IMR-90 (cell line): ENCODE measurements at regions not wholly inside any gene's neighbourhood (a gene's known extent, or its start where the extent isn't known, plus 50 kb on each side); places are given as distances from the start of the nearest gene placed in this dataset.

ENCODE experiments used
- ATAC-seq: fragments of 200-7000 bp; cut with Tn5 transposase; 2 replicates; pipeline ENCODE4 v1.9.1; 2020; ENCODE audit warnings: low read depth, mild to moderate bottlenecking, moderate library complexity
- BruUV-seq: library from RNA; stranded (reverse); fragments of 400-500 nt; replicated peaks from 2 replicates; lab custom pipeline; 2021; lab: Mats Ljungman, UMichigan
- CTCF ChIA-PET: fragments of 300-600 bp; formaldehyde crosslinking; extraction: SDS; loops from one replicate; lab custom pipeline; 2021; ENCODE audit warnings: antibody characterized with exemption; lab: Yijun Ruan, JAX
- POLR2A ChIA-PET: fragments of 300-600 bp; sonication (Branson Sonifier 250); formaldehyde crosslinking; loops from one replicate; lab custom pipeline; 2022; ENCODE audit warnings: antibody characterized with exemption; ENCODE audit not compliant: unreplicated experiment; lab: Charles Lee
- DNase-seq: peaks from one replicate; pipeline ENCODE4 v3.0.0; 2013
- H2AFZ ChIP-seq: replicated peaks from 2 replicates; pipeline ENCODE3; 2013; ENCODE audit warnings: low read length, mild to moderate bottlenecking; ENCODE audit not compliant: poor library complexity
- H2AK5ac ChIP-seq: 2 replicates; pipeline ENCODE4 v1.6.1; 2013; ENCODE audit warnings: low read depth, low read length, inconsistent platforms
- H2AK9ac ChIP-seq: replicated peaks from 2 replicates; pipeline ENCODE3; 2013; ENCODE audit warnings: mild to moderate bottlenecking, low read depth, low read length, moderate library complexity; ENCODE audit not compliant: poor library complexity
- H2BK120ac ChIP-seq: 2 replicates; pipeline ENCODE4 v1.6.1; 2013; ENCODE audit warnings: low read depth, low read length, inconsistent platforms
- H2BK15ac ChIP-seq: 3 replicates; pipeline ENCODE4 v1.6.1; 2013; ENCODE audit warnings: low read depth, low read length, inconsistent platforms
- H2BK20ac ChIP-seq: 2 replicates; pipeline ENCODE4 v1.6.1; 2013; ENCODE audit warnings: low read depth, mild to moderate bottlenecking, inconsistent platforms, low read length, moderate library complexity
- H2BK5ac ChIP-seq: 2 replicates; pipeline ENCODE4 v1.6.1; 2013; ENCODE audit warnings: mild to moderate bottlenecking, low read depth, low read length, inconsistent platforms; ENCODE audit not compliant: poor library complexity, severe bottlenecking
- H3K14ac ChIP-seq: replicated peaks from 2 replicates; pipeline ENCODE4 v1.6.1; 2013; ENCODE audit warnings: low read depth, low read length, inconsistent platforms
- H3K18ac ChIP-seq: 2 replicates; pipeline ENCODE4 v1.6.1; 2013; ENCODE audit warnings: low read depth, low read length, control low read depth
- H3K23ac ChIP-seq: 2 replicates; pipeline ENCODE4 v1.6.1; 2013; ENCODE audit warnings: low read depth, low read length, inconsistent platforms
- H3K27ac ChIP-seq: 2 replicates; pipeline ENCODE4 v1.5.1; 2013; ENCODE audit warnings: mild to moderate bottlenecking, control low read depth, low read length; ENCODE audit not compliant: insufficient read depth
- H3K27me3 ChIP-seq: 2 replicates; pipeline ENCODE4 v1.6.1; 2013; ENCODE audit warnings: low read length; ENCODE audit not compliant: control insufficient read depth, insufficient read depth
- H3K36me3 ChIP-seq: 2 replicates; pipeline ENCODE4 v1.6.1; 2013; ENCODE audit warnings: low read length, mixed read lengths; ENCODE audit not compliant: control insufficient read depth, insufficient read depth
- H3K4ac ChIP-seq: 2 replicates; pipeline ENCODE4 v1.6.1; 2013; ENCODE audit warnings: low read depth, low read length, inconsistent platforms
- H3K4me1 ChIP-seq: 2 replicates; pipeline ENCODE4 v1.6.1; 2013; ENCODE audit warnings: low read length, mixed read lengths; ENCODE audit not compliant: control insufficient read depth, insufficient read depth
- H3K4me2 ChIP-seq: 2 replicates; pipeline ENCODE4 v1.6.1; 2013; ENCODE audit warnings: low read depth, mild to moderate bottlenecking, control low read depth, low read length, moderate library complexity
- H3K4me3 ChIP-seq: 2 replicates; pipeline ENCODE4 v1.5.1; 2013; ENCODE audit warnings: low read depth, mild to moderate bottlenecking, control low read depth, low read length, moderate library complexity; ENCODE audit not compliant: insufficient read depth
- H3K56ac ChIP-seq: 2 replicates; pipeline ENCODE4 v1.6.1; 2013; ENCODE audit warnings: low read length, inconsistent platforms; ENCODE audit not compliant: insufficient read depth; ENCODE audit errors: extremely low read depth
- H3K79me1 ChIP-seq, 2 experiments: 2 replicates each; pipeline ENCODE4 v1.6.1; 2013; ENCODE audit warnings: low read length in 2 of 2, inconsistent platforms in 1 of 2, low read depth in 1 of 2
- H3K9ac ChIP-seq: 2 replicates; pipeline ENCODE4 v1.6.1; 2013; ENCODE audit warnings: low read depth, low read length, control low read depth
- H3K9me1 ChIP-seq: 2 replicates; pipeline ENCODE4 v1.6.1; 2013; ENCODE audit warnings: low read length, inconsistent platforms; ENCODE audit not compliant: insufficient read depth
- H3K9me3 ChIP-seq: 2 replicates; pipeline ENCODE4 v1.6.1; 2013; ENCODE audit warnings: low read length; ENCODE audit not compliant: control insufficient read depth, insufficient read depth
- H4K20me1 ChIP-seq: 2 replicates; pipeline ENCODE4 v1.6.1; 2013; ENCODE audit warnings: low read length, inconsistent platforms; ENCODE audit not compliant: insufficient read depth
- H4K5ac ChIP-seq: 2 replicates; pipeline ENCODE4 v1.6.1; 2013; ENCODE audit warnings: mild to moderate bottlenecking, low read depth, low read length, control low read depth
- H4K8ac ChIP-seq, 2 experiments: 2 replicates each; pipeline ENCODE4 v1.6.1; 2013; ENCODE audit warnings: low read depth in 2 of 2, low read length in 2 of 2, control low read depth in 1 of 2, inconsistent platforms in 1 of 2
- H4K91ac ChIP-seq: 2 replicates; pipeline ENCODE4 v1.6.1; 2013; ENCODE audit warnings: low read depth, low read length, inconsistent platforms; ENCODE audit not compliant: insufficient read depth
- BHLHE40 ChIP-seq: fragments of 150-350 bp; IDR thresholded peaks from 2 replicates; pipeline ENCODE4 v1.6.1; 2016; ENCODE audit warnings: mild to moderate bottlenecking, low read depth, low read length
- WGBS, 2 experiments: methylation state at CpG; one replicate each; pipeline versions ENCODE4 v1.1.5 to v1.1.7; 2013; ENCODE audit warnings: missing lambda C conversion rate in 2 of 2; ENCODE audit not compliant: insufficient read length in 1 of 2; ENCODE audit errors: extremely low coverage in 2 of 2; 5-methylcytosine and 5-hydroxymethylcytosine counted together
- dilution Hi-C: fragments of 300-500 bp; cut with HindIII; formaldehyde crosslinking; loops from one replicate; pipeline ENCODE4 v1.14.3; 2018; ENCODE audit warnings: low sequenced_read_pairs; ENCODE audit not compliant: unreplicated experiment
- in situ Hi-C: fragments of 300-500 bp; cut with MboI; formaldehyde crosslinking; loops from 3 replicates; pipeline ENCODE4 v1.14.3; 2019; ENCODE audit warnings: low sequenced_read_pairs, inconsistent platforms, mixed read lengths
- intact Hi-C: fragments of 100-400 bp; cut with micrococcal nuclease; formaldehyde crosslinking; loops from 2 replicates; pipeline ENCODE4 v1.10.0; 2022

DNA sequence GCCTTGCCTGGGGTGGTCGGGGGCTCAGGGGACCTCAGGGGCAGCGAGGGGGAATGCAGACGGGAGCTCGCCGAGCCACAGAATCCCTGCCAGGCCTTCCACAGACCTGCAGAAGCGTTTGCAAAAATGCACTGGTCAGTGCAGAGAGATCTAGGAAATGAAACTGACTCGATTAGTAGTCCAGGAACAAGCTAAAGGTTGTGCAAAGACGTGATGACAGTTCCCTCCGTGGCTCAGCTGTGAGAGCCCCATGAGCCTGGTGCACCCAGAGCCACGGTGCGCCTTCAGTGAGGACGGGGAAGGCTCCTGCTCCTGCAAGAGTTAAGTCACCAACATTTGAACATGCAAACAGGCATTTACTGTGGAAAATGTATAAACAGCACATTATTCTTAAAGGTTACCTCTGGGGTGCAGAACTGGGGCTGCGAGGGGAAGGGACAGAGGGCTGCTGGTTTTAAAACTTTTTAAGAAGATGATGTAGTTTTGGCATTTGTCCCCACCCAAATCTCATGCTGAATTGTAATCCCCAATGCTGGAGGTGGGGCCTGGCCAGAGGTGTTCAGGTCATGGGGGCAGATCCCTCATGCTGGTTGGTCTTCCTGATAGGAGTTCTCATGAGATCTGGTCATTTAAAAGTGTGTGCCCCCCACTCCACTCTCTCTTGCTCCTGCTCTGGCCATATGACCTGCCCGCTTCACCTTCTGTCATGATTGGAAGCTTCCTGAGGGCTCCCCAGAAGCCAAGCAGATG is 147.3 kb downstream of the DLL1 start:
- no peaks in the 10 kb centered on the region for H3K79me1 ChIP-seq
- H3K18ac ChIP-seq, result no peak overlapping the region
- H3K56ac ChIP-seq, result no peak overlapping the region
- no peak overlapping the region for H4K5ac ChIP-seq
- H3K9ac ChIP-seq, result no peak overlapping the region
- WGBS, 2 experiments, result 23% methylated on average over 10 of the region's 14 CpGs; no CpG with 5 or more reads in 1 of the 2 experiments
- no peak overlapping the region for H3K4me3 ChIP-seq
- H2BK5ac ChIP-seq, result no peak overlapping the region
- H3K27me3 ChIP-seq, result no peaks in the 10 kb centered on the region
- dilution Hi-C loops, result no loop called here
- no peak overlapping the region for H2BK120ac ChIP-seq
- H2AFZ ChIP-seq, result no peak overlapping the region
- ATAC-seq (no peak), DNase-seq (no peak)
- intact Hi-C loops, result no loop called here
- in situ Hi-C loops, result no loop called here
- no peaks in the 10 kb centered on the region for H4K20me1 ChIP-seq
- no peak overlapping the region for H3K27ac ChIP-seq
- peaks cover 26% of the 10 kb centered on the region for H3K9me3 ChIP-seq
- no peak overlapping the region for H3K4me2 ChIP-seq
- no peak overlapping the region for H3K4ac ChIP-seq
- CTCF ChIA-PET, result no interaction called here
- no peak overlapping the region for H4K91ac ChIP-seq
- H2AK5ac ChIP-seq, result no peak overlapping the region
- no peak overlapping the region for H3K14ac ChIP-seq
- BruUV-seq, result no TSS peak
- H2BK20ac ChIP-seq, result no peak overlapping the region
- H3K4me1 ChIP-seq, result no peaks in the 10 kb centered on the region
- no peak overlapping the region for H4K8ac ChIP-seq
- H3K23ac ChIP-seq, result no peak overlapping the region
- TF ChIP-seq BHLHE40, result no peak
- H2BK15ac ChIP-seq, result no peak overlapping the region
- no peak overlapping the region for H2AK9ac ChIP-seq
- H3K36me3 ChIP-seq, result no peaks in the 10 kb centered on the region
- no peaks in the 10 kb centered on the region for H3K9me1 ChIP-seq
- POLR2A ChIA-PET, result no interaction called here
